K562 (cell line): ENCODE measurements at regions not wholly inside any gene's neighbourhood (a gene's known extent, or its start where the extent isn't known, plus 50 kb on each side); places are given as distances from the start of the nearest gene placed in this dataset.

Experiments
- ATAC-seq: fragments of 200-7000 bp; cut with Tn5 transposase; 3 replicates; pipeline ENCODE4 v1.9.1; 2020; ENCODE audit warnings: moderate library complexity
- BruUV-seq: library from RNA; stranded (reverse); fragments of 400-500 nt; replicated peaks from 2 replicates; lab custom pipeline; 2021; lab: Mats Ljungman, UMichigan
- CTCF ChIA-PET: fragments of 300-600 bp; formaldehyde crosslinking; extraction: SDS; loops from one replicate; lab custom pipeline; 2021; ENCODE audit warnings: low intra/inter-chr PET ratio; lab: Yijun Ruan, JAX
- POLR2A ChIA-PET: fragments of 300-600, 350-650 bp; sonication (Branson Sonifier 250); formaldehyde crosslinking; extraction: SDS; loops from one replicate; lab custom pipeline; 2021; ENCODE audit warnings: antibody characterized with exemption, inconsistent platforms; lab: Yijun Ruan, JAX
- DNase-seq, 4 experiments: peaks; one replicate each; pipeline versions ENCODE4 v3.0.0 to v3.0.0-alpha.2; 2011 to 2018; ENCODE audit warnings: low spot score in 3 of 4, mixed read lengths in 3 of 4; ENCODE audit errors: extremely low read depth in 1 of 4
- FAIRE-seq: peaks from 2 replicates; lab custom pipeline; 2011; peaks lifted over from hg19 to GRCh38; lab: Jason Lieb, UNC
- H2AFZ ChIP-seq: 2 replicates; pipeline ENCODE4 v1.6.0; 2011; ENCODE audit warnings: low read depth, low read length, control low read depth, inconsistent platforms
- H3K27ac ChIP-seq: fragments of 200-600 bp; 3 replicates; pipeline ENCODE4 v1.8.0; 2011; ENCODE audit warnings: low read depth, mild to moderate bottlenecking, control low read depth, inconsistent platforms, low read length, moderate library complexity, mixed read lengths; ENCODE audit errors: extremely low read depth
- H3K27me3 ChIP-seq, 2 experiments: fragments of 300-600 bp in 1 of 2; 2 replicates in 1 of 2; 3 replicates in 1 of 2; pipeline versions ENCODE4 v1.6.0 to v1.8.0; 2011; ENCODE audit warnings: inconsistent platforms in 2 of 2, low read length in 2 of 2, mild to moderate bottlenecking in 1 of 2, mixed read lengths in 1 of 2, moderate library complexity in 1 of 2; ENCODE audit not compliant: control insufficient read depth in 2 of 2, insufficient read depth in 2 of 2
- H3K36me3 ChIP-seq: fragments of 300-600 bp; 3 replicates; pipeline ENCODE4 v1.8.0; 2011; ENCODE audit warnings: mild to moderate bottlenecking, low read length, inconsistent platforms; ENCODE audit not compliant: control insufficient read depth, insufficient read depth
- H3K4me1 ChIP-seq, 2 experiments: fragments of 200-600 bp in 1 of 2; replicated peaks in 1 of 2; 2 replicates in 1 of 2; 3 replicates in 1 of 2; pipeline versions ENCODE4 v1.5.1 to v1.8.0; 2011; ENCODE audit warnings: inconsistent platforms in 2 of 2, low read length in 2 of 2, mild to moderate bottlenecking in 1 of 2, mixed read lengths in 1 of 2, moderate library complexity in 1 of 2; ENCODE audit not compliant: control insufficient read depth in 2 of 2, insufficient read depth in 2 of 2
- H3K4me2 ChIP-seq: 2 replicates; pipeline ENCODE4 v1.6.1; 2011; ENCODE audit warnings: low read length, control low read depth, inconsistent platforms, mixed read lengths; ENCODE audit not compliant: insufficient read depth
- H3K4me3 ChIP-seq: fragments of 200-600 bp; sonication (generic), shearing (Covaris generic); 2 replicates; pipeline ENCODE4 v1.5.1; 2016; ENCODE audit warnings: control low read depth, inconsistent platforms
- H3K79me2 ChIP-seq: fragments of 200-600 bp; 3 replicates; pipeline ENCODE4 v1.8.0; 2011; ENCODE audit warnings: low read length, inconsistent platforms; ENCODE audit not compliant: control insufficient read depth, insufficient read depth
- H3K9ac ChIP-seq, 2 experiments: 2 replicates each; pipeline versions ENCODE4 v1.6.0 to v1.6.1; 2011; ENCODE audit warnings: low read depth in 2 of 2, low read length in 2 of 2, control low read depth in 1 of 2, inconsistent platforms in 1 of 2, mild to moderate bottlenecking in 1 of 2, mixed read lengths in 1 of 2; ENCODE audit not compliant: insufficient read depth in 1 of 2
- H3K9me1 ChIP-seq: one replicate; pipeline ENCODE4 v1.6.0; 2011; ENCODE audit warnings: inconsistent platforms, mild to moderate bottlenecking, low read length, moderate library complexity; ENCODE audit not compliant: control insufficient read depth, insufficient read depth
- H3K9me3 ChIP-seq: replicated peaks from 2 replicates; pipeline ENCODE4 v1.5.1; 2011; ENCODE audit warnings: low read depth, low read length, inconsistent platforms; ENCODE audit not compliant: control insufficient read depth, insufficient read depth
- H4K20me1 ChIP-seq: replicated peaks from 2 replicates; pipeline ENCODE4 v1.6.1; 2011; ENCODE audit warnings: low read length, inconsistent platforms, mixed read lengths; ENCODE audit not compliant: control insufficient read depth, insufficient read depth
- ARHGAP35 ChIP-seq: fragments of 450-650 bp; IDR thresholded peaks from 2 replicates; pipeline ENCODE4 v1.6.1; 2018; ENCODE audit not compliant: partially characterized antibody
- BRF2 ChIP-seq: IDR thresholded peaks from 3 replicates; pipeline ENCODE4 v1.6.1; 2011; ENCODE audit warnings: borderline replicate concordance, mild to moderate bottlenecking; ENCODE audit not compliant: insufficient read length, insufficient read depth
- CTCFL ChIP-seq: IDR thresholded peaks from 2 replicates; pipeline ENCODE4 v1.6.1; 2011; ENCODE audit warnings: borderline replicate concordance, low read depth, mild to moderate bottlenecking, moderate library complexity, low read length; ENCODE audit not compliant: insufficient read depth, poor library complexity, severe bottlenecking
- DPF2 ChIP-seq: fragments of 450-650 bp; IDR thresholded peaks from 2 replicates; pipeline ENCODE4 v1.6.1; 2016
- ILF3 ChIP-seq: fragments of 450-650 bp; IDR thresholded peaks from 2 replicates; pipeline ENCODE4 v1.6.1; 2018; ENCODE audit warnings: antibody characterized with exemption, mild to moderate bottlenecking, moderate library complexity, borderline replicate concordance
- KDM2B ChIP-seq: fragments of 250-450 bp; sonication (Bioruptor Pico); IDR thresholded peaks from 2 replicates; pipeline ENCODE4 v1.8.0; 2021; ENCODE audit warnings: mild to moderate bottlenecking, moderate library complexity
- KLF1 ChIP-seq: fragments of 450-650 bp; IDR thresholded peaks from 2 replicates; pipeline ENCODE4 v1.6.1; 2016; ENCODE audit warnings: missing genetic modification characterization, missing compliant biosample characterization
- LCOR ChIP-seq: sonication (generic); formaldehyde crosslinking; IDR thresholded peaks from 2 replicates; pipeline ENCODE4 v1.8.0; 2022; ENCODE audit warnings: mild to moderate bottlenecking, missing genetic modification reagents
- LEF1 ChIP-seq: fragments of 450-650 bp; IDR thresholded peaks from 2 replicates; pipeline ENCODE4 v1.6.1; 2016; ENCODE audit warnings: mild to moderate bottlenecking
- MAX ChIP-seq: sonication (generic); formaldehyde crosslinking; IDR thresholded peaks from 2 replicates; pipeline ENCODE4 v1.9.0; 2022; ENCODE audit warnings: mild to moderate bottlenecking, missing genetic modification reagents
- MLX ChIP-seq, 2 experiments: fragments of 450-650 bp in 1 of 2; sonication (generic) in 1 of 2; formaldehyde crosslinking; conservative IDR thresholded peaks; 2 replicates each; pipeline versions ENCODE4 v1.4.0 to v1.8.1; 2020 to 2022; ENCODE audit warnings: mild to moderate bottlenecking in 1 of 2, missing genetic modification reagents in 1 of 2
- NCOA1 ChIP-seq: fragments of 450-650 bp; IDR thresholded peaks from 2 replicates; pipeline ENCODE4 v1.6.1; 2016; ENCODE audit warnings: low read depth
- NR0B1 ChIP-seq: fragments of 450-650 bp; IDR thresholded peaks from one replicate; pipeline ENCODE4 v1.6.1; 2018; ENCODE audit warnings: mild to moderate bottlenecking, moderate library complexity; ENCODE audit not compliant: partially characterized antibody
- RAD51 ChIP-seq: fragments of 450-650 bp; IDR thresholded peaks from 2 replicates; pipeline ENCODE4 v1.7.1; 2016; ENCODE audit warnings: low read depth, mild to moderate bottlenecking, borderline replicate concordance
- SMAD1 ChIP-seq: fragments of 150-350 bp; IDR thresholded peaks from 2 replicates; pipeline ENCODE4 v1.6.1; 2014; ENCODE audit warnings: low read length, low read depth; ENCODE audit not compliant: partially characterized antibody
- SREBF1 ChIP-seq: fragments of 150-350 bp; IDR thresholded peaks from 2 replicates; pipeline ENCODE4 v1.6.1; 2014; ENCODE audit warnings: antibody characterized with exemption, low read depth, low read length, borderline replicate concordance
- YBX1 ChIP-seq: fragments of 450-650 bp; IDR thresholded peaks from 2 replicates; pipeline ENCODE4 v1.7.1; 2016; ENCODE audit warnings: mild to moderate bottlenecking
- ZNF586 ChIP-seq: fragments of 450-650 bp; formaldehyde crosslinking; conservative IDR thresholded peaks from 2 replicates; pipeline ENCODE4 v1.4.0; 2020; ENCODE audit warnings: mild to moderate bottlenecking, moderate library complexity
- WGBS: fragments of 100-300 bp; shearing (Covaris generic); methylation state at CpG from one replicate; pipeline ENCODE4 v1.1.6; 2016; ENCODE audit warnings: low coverage, mixed read lengths; ENCODE audit not compliant: insufficient coverage; ENCODE audit errors: missing lambda C conversion rate; 5-methylcytosine and 5-hydroxymethylcytosine counted together
- in situ Hi-C: fragments of 300-500 bp; cut with MboI; formaldehyde crosslinking; loops from 4 replicates; pipeline ENCODE4 v1.15.0; 2018; ENCODE audit warnings: inconsistent platforms, mixed read lengths
- intact Hi-C: fragments of 100-400 bp; cut with micrococcal nuclease; formaldehyde crosslinking; loops from 2 replicates; pipeline ENCODE4 v1.14.2; 2022

GRCh38 chr2:147250652-147251356 lies 594.0 kb upstream of the ACVR2A start:
- no peak for ATAC-seq
- Histone ChIP-seq H3K9me3 (no peaks in the 10 kb centered on the region), H3K27me3 (no peaks in the 10 kb centered on the region), H3K9ac (no peak overlapping the region), H3K79me2 (no peaks in the 10 kb centered on the region), H3K36me3 (no peaks in the 10 kb centered on the region), H2AFZ (no peak overlapping the region), H3K4me2 (no peak overlapping the region), H3K4me1 (no peaks in the 10 kb centered on the region), H4K20me1 (no peaks in the 10 kb centered on the region), H3K27ac (no peak overlapping the region), H3K4me3 (no peak overlapping the region), H3K9me1 (no peaks in the 10 kb centered on the region)
- no peak for FAIRE-seq
- POLR2A ChIA-PET, result no interaction called here
- no TSS peak for BruUV-seq
- 0% methylated on average over 2 of the region's 2 CpGs for WGBS
- DNase-seq, result no peak
- in situ Hi-C loops, result no loop called here
- intact Hi-C loops, result no loop called here
- CTCF ChIA-PET, result interaction anchor here (0.6 kb wide), 1 partner anchor 18 kb away, joined by 4 read pairs; no protein-coding TSS in a partner anchor
- no peak for TF ChIP-seq SMAD1
- TF ChIP-seq LEF1, result no peak
- no peak for TF ChIP-seq SREBF1
- TF ChIP-seq ARHGAP35, result no peak
- no peak for TF ChIP-seq CTCFL
- TF ChIP-seq KDM2B (CRISPR knock-in tag), result no peak
- TF ChIP-seq MLX (CRISPR knock-in tag; conservative IDR thresholded peaks at IDR 0.05), result no peak
- no peak for TF ChIP-seq KLF1
- no peak for TF ChIP-seq RAD51
- no peak for TF ChIP-seq NCOA1
- TF ChIP-seq MAX, result no peak
- no peak for TF ChIP-seq BRF2
- no peak for TF ChIP-seq YBX1
- no peak for TF ChIP-seq ILF3
- TF ChIP-seq DPF2, result no peak
- TF ChIP-seq NR0B1, result no peak
- no peak for TF ChIP-seq LCOR (CRISPR knock-in tag)
- no peak for TF ChIP-seq ZNF586 (CRISPR knock-in tag)
